Thymus (tissue), 11 donors: ENCODE measurements at regions not wholly inside any gene's neighbourhood (a gene's known extent, or its start where the extent isn't known, plus 50 kb on each side); places are given as distances from the start of the nearest gene placed in this dataset.

Experiments
- DNase-seq, 9 donors: peaks; one replicate each; pipeline ENCODE4 v3.0.0-alpha.2; 2013; ENCODE audit warnings: low spot score in 9 of 9, low read depth in 6 of 9, missing footprints in 1 of 9
- H3K27ac ChIP-seq, 2 donors: one replicate each; pipeline ENCODE4 v1.5.1; 2013; ENCODE audit warnings: control low read depth in 1 of 2, low read depth in 1 of 2, low read length in 1 of 2, mild to moderate bottlenecking in 1 of 2, moderate library complexity in 1 of 2
- H3K27me3 ChIP-seq, 2 donors: one replicate each; pipeline ENCODE4 v1.5.1; 2013; ENCODE audit warnings: low read length in 1 of 2; ENCODE audit not compliant: control insufficient read depth in 2 of 2, insufficient read depth in 1 of 2
- H3K36me3 ChIP-seq, 2 donors: one replicate each; pipeline ENCODE4 v1.5.1; 2013; ENCODE audit warnings: low read length in 1 of 2, mild to moderate bottlenecking in 1 of 2, moderate library complexity in 1 of 2; ENCODE audit not compliant: control insufficient read depth in 2 of 2, insufficient read depth in 2 of 2
- H3K4me1 ChIP-seq, 2 donors: one replicate each; pipeline ENCODE4 v1.5.1; 2013; ENCODE audit warnings: low read length in 2 of 2; ENCODE audit not compliant: control insufficient read depth in 2 of 2, insufficient read depth in 2 of 2
- H3K4me3 ChIP-seq, 2 donors: one replicate each; pipeline ENCODE4 v1.5.1; 2013; ENCODE audit warnings: low read length in 2 of 2, control low read depth in 1 of 2, mild to moderate bottlenecking in 1 of 2
- H3K9me3 ChIP-seq, 2 donors: one replicate each; pipeline ENCODE4 v1.5.1; 2013; ENCODE audit warnings: low read length in 1 of 2, mild to moderate bottlenecking in 1 of 2; ENCODE audit not compliant: control insufficient read depth in 2 of 2, insufficient read depth in 1 of 2
- WGBS: extraction: QIAGEN DNeasy Blood & Tissue Kit; methylation state at CpG from one replicate; pipeline ENCODE4 v1.1.7; 2013; 5-methylcytosine and 5-hydroxymethylcytosine counted together
- donor health status: healthy.

DNA sequence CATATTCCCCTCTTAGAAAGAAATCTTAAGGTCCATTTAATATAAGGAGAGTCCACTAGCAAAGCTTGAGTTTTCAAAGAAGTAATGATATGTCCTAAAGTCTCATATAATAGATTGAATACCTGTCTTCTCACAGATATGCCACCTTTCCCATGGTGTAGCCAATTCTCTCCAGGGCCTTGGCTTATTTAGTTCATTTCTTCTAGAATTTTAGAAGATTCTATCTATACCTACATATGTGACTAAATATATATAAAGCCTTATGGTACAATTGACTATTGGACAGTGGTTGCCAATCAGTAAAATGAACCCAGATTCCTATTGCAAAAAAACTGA is 370.7 kb upstream of the MAF start:
- no peak for DNase-seq

DNA sequence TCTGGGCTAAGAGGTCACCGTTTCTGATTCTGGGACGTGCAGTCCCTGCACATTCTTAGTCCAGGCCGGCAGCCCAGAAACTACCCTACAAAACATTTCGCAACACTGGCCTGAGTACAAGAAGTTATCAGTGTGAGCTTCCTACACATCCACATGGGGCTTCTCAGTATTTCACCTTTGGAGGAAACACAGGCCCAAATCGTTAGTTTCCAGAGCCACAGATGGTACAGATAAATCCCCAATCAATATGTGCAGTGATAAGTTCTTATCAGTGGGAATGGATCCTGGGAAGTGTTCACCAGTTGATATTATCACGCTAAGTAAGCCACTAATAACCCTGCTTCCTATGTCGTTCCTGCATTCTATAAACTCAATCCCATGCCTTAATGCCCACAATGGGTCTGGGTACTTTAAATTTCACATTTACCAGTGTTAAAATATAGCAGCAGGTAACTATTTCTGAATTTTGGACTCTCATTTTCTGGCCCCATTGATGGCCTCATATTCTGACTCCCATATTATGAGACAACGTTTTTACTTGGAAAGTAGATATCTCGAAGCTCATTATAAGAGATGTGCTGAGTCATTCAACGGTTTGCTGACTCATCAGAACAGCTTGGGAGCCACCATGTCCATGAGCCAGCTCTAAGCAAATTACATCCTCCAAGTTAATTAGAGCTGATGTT is 370.2 kb upstream of the MAF start:
- Histone ChIP-seq H3K36me3 (no peaks in the 10 kb centered on the region), H3K27ac (no peak overlapping the region), H3K27me3 (no peaks in the 10 kb centered on the region), H3K4me3 (no peak overlapping the region), H3K9me3 (no peaks in the 10 kb centered on the region), H3K4me1 (no peaks in the 10 kb centered on the region)
- DNase-seq, result no peak
- WGBS, result 94% methylated on average over 10 of the region's 10 CpGs

More for the DNA sequence above, 370.7 kb upstream of the MAF start:
- Histone ChIP-seq H3K27ac (no peak overlapping the region), H3K36me3 (no peaks in the 10 kb centered on the region), H3K4me3 (no peak overlapping the region), H3K27me3 (no peaks in the 10 kb centered on the region), H3K4me1 (no peaks in the 10 kb centered on the region), H3K9me3 (no peaks in the 10 kb centered on the region)

DNA sequence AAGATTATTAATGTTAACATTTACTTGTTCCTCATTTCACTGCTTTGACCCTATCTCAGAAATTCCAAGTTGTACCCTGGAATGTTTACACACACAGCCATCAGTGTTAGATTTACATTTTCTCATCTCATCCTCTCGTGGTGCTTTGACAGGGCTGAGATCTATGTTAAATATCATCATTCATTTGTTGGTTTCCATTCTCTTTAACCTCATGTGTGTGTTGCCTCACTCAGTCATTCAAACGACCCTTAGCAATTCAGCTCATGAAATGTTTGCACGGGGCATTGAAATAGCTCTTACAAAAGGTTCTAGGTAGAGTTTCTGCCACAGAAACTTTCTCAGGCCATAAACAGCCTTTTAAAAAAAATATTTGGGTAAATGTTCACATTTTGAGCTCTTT is 369.6 kb upstream of the MAF start:
- Histone ChIP-seq H3K4me1 (no peaks in the 10 kb centered on the region), H3K27me3 (no peaks in the 10 kb centered on the region), H3K9me3 (no peaks in the 10 kb centered on the region), H3K4me3 (no peak overlapping the region), H3K36me3 (no peaks in the 10 kb centered on the region), H3K27ac (no peak overlapping the region)
- 95% methylated on average over 3 of the region's 3 CpGs for WGBS
- DNase-seq, result no peak

DNA sequence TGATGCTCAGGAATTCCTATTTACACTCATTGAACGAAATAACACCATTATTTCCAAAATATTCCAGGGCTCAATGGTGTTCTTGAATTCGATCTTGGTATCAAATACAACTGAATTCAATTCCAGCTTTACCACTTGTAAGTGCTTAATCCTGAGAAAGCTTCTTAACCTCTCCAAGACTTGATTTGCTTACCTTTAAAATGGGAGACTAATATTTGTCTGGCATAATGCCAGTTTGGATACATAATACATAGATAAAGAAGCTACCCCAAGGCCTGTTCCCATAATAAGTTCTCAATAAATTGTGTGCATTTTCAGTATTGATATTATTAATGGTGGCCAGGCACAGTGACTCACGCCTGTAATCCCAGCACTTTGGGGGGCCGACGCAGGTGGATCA is 368.9 kb upstream of the MAF start:
- no peak for DNase-seq
- Histone ChIP-seq H3K4me1 (no peaks in the 10 kb centered on the region), H3K4me3 (no peak overlapping the region), H3K36me3 (no peaks in the 10 kb centered on the region), H3K9me3 (no peaks in the 10 kb centered on the region), H3K27me3 (no peaks in the 10 kb centered on the region), H3K27ac (no peak overlapping the region)
- 96% methylated on average over 5 of the region's 5 CpGs for WGBS

DNA sequence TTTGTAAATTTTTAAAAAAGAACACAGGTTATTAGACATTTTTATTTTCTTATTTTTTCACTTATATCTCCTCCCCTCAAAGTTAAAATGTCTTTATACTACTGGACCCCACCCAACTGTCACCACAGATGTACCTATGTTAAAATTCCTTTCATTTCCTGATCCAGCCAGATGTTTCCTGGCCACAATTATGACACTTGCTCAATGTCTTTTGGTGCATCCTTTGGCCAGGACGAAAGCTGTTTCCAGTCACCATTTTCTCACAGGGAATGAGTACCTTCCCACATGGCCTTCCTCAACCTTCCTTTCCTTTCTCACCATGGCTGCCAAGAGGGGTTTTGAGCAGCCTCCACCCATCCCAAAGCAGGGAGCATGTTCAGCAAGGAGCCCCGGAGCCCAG is 365.7 kb upstream of the MAF start:
- H3K27me3 ChIP-seq, result no peaks in the 10 kb centered on the region
- H3K4me1 ChIP-seq, result no peaks in the 10 kb centered on the region
- no peaks in the 10 kb centered on the region for H3K9me3 ChIP-seq
- DNase-seq, result no peak
- H3K4me3 ChIP-seq, result no peak overlapping the region
- WGBS, result 69% methylated on average over 2 of the region's 2 CpGs
- no peaks in the 10 kb centered on the region for H3K36me3 ChIP-seq
- H3K27ac ChIP-seq, result no peak overlapping the region

DNA sequence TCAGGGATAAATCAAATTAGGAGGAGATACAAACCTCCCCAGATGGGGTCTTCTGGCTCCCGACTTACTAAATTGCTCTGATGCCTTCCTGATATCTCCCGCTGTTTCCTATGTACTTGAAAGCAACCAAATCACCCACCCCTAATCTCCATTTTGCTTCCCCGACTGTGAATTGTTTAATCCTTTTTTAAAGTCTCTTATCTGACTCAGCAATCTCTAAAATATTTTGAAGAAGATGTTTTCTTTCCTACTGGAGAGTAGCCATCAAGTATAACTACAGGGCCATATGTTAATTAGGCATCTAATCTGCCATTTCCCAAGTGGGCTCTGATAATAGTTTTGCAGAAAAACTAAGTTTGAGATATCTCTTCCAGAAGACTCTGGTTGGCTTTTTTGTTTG is 365.2 kb upstream of the MAF start:
- Histone ChIP-seq H3K36me3 (no peaks in the 10 kb centered on the region), H3K4me3 (no peak overlapping the region), H3K9me3 (no peaks in the 10 kb centered on the region), H3K27ac (no peak overlapping the region), H3K4me1 (no peaks in the 10 kb centered on the region), H3K27me3 (no peaks in the 10 kb centered on the region)
- WGBS, result 91% methylated on average over 3 of the region's 3 CpGs
- DNase-seq, result no peak

DNA sequence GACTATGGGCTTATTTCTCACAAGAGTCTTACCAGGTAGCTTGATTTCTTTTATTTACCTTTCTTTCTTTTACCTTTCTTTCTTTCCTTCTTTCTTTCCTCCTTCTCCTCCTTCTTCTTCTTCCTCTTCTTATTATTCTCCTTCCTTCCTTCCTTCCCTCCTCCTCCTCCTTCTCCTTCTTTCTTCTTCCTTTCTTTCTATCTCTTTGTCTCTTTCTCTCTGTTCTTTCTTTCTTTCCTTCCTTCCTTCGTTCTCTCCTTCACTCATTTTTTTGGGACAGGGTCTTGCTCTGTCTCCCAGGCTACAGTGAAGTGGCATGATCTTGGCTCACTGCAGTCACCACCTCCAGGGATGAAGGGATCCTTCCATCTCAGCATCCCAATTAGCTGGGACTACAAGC is 363.6 kb upstream of the MAF start:
- H3K27ac ChIP-seq, result no peak overlapping the region
- WGBS, result 44% methylated on average over 1 of the region's 1 CpG
- H3K9me3 ChIP-seq, result no peaks in the 10 kb centered on the region
- no peak overlapping the region for H3K4me3 ChIP-seq
- no peaks in the 10 kb centered on the region for H3K4me1 ChIP-seq
- no peak for DNase-seq
- H3K27me3 ChIP-seq, result no peaks in the 10 kb centered on the region
- H3K36me3 ChIP-seq, result no peaks in the 10 kb centered on the region

DNA sequence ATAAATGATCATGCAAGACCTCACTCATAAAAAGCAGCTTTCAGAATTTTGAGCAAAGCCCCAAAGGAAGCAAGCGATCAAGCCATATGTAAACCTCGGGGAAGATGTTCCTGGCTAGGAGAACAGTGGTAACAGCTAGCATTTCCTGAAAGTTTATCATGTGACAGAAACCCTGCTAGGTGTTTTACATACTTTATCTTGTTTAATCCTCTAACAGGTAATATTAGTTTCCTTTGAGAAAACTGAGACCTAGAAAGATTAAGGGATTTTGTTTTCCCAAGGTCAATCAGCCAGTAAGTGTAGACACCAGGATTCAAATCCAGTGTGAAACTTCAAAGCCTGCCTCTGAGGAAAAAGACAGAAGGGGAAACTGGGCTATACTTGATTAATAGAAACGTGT is 362.4 kb upstream of the MAF start:
- H3K36me3 ChIP-seq, result no peaks in the 10 kb centered on the region
- no peaks in the 10 kb centered on the region for H3K27me3 ChIP-seq
- H3K9me3 ChIP-seq, result no peaks in the 10 kb centered on the region
- no peak overlapping the region for H3K4me3 ChIP-seq
- no peak for DNase-seq
- 49% methylated on average over 3 of the region's 3 CpGs for WGBS
- no peaks in the 10 kb centered on the region for H3K4me1 ChIP-seq
- no peak overlapping the region for H3K27ac ChIP-seq

DNA sequence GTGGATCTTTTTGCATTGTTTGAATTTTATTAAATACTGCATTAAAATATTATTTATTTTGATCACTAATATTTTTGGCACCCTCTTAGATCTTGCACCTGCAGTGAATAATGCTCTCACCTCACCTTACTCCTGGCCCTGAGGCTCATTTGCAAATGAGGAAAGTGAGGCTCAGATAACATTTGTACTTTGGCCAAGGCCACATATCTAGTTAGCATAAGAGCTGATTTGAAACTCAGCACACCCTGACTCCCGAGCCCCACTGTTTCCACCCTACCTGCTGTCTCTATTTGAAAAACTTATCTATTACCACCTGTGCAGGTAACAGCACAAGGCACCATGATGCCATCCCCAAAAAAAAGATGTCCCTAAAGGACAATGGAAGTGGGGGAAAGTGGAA is 358.7 kb upstream of the MAF start:
- WGBS, result 93% methylated on average over 1 of the region's 1 CpG

More for the DNA sequence above, 358.7 kb upstream of the MAF start:
- no peaks in the 10 kb centered on the region for H3K9me3 ChIP-seq
- no peaks in the 10 kb centered on the region for H3K36me3 ChIP-seq
- H3K27me3 ChIP-seq, result no peaks in the 10 kb centered on the region
- DNase-seq, result no peak
- no peak overlapping the region for H3K27ac ChIP-seq
- H3K4me3 ChIP-seq, result no peak overlapping the region
- no peaks in the 10 kb centered on the region for H3K4me1 ChIP-seq
